OCI-LY7 (cell line): ENCODE measurements at regions not wholly inside any gene's neighbourhood (a gene's known extent, or its start where the extent isn't known, plus 50 kb on each side); places are given as distances from the start of the nearest gene placed in this dataset.

Experiments
- EZH2phosphoT487 ChIP-seq: fragments of 200-600 bp; sonication (generic); IDR thresholded peaks from 2 replicates; pipeline ENCODE4 v1.6.1; 2018; ENCODE audit warnings: low read depth, borderline replicate concordance, mild to moderate bottlenecking, mixed run types, antibody characterized with exemption, low read length, moderate library complexity, mixed read lengths
- TF ChIP-seq, protein P1 (sequence below): fragments of 200-600 bp; sonication (generic); conservative IDR thresholded peaks from 2 replicates; pipeline ENCODE4 v1.5.1; 2014; ENCODE audit warnings: mild to moderate bottlenecking, antibody characterized with exemption, low read length, moderate library complexity, mixed read lengths

DNA sequence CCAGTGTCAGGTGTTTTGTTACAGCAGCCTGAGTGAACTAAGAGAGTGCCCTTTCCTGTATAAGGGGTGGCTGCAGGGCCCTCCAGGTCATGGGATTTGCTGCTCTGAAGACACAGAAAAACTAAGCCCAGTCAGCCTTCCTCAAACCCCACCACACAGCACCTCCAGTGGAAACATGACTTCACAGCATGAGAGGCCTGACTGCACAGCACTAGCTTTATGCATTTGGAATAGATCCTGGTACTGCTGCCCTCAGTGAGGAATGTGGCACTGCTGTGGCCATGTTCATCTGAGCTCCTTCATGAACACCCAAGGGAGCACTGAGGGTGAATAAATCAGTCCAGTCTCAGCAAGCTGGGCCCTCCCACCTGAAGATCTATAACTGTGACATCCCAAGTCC, 296.1 kb upstream of the FOXQ1 start:
- TF ChIP-seq, protein P1, sequence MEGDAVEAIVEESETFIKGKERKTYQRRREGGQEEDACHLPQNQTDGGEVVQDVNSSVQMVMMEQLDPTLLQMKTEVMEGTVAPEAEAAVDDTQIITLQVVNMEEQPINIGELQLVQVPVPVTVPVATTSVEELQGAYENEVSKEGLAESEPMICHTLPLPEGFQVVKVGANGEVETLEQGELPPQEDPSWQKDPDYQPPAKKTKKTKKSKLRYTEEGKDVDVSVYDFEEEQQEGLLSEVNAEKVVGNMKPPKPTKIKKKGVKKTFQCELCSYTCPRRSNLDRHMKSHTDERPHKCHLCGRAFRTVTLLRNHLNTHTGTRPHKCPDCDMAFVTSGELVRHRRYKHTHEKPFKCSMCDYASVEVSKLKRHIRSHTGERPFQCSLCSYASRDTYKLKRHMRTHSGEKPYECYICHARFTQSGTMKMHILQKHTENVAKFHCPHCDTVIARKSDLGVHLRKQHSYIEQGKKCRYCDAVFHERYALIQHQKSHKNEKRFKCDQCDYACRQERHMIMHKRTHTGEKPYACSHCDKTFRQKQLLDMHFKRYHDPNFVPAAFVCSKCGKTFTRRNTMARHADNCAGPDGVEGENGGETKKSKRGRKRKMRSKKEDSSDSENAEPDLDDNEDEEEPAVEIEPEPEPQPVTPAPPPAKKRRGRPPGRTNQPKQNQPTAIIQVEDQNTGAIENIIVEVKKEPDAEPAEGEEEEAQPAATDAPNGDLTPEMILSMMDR, result no peak
- no peak for TF ChIP-seq EZH2phosphoT487
